Thyroid gland (tissue), 4 donors: ENCODE measurements at regions not wholly inside any gene's neighbourhood (a gene's known extent, or its start where the extent isn't known, plus 50 kb on each side); places are given as distances from the start of the nearest gene placed in this dataset.

Source experiments
- DNase-seq, 2 donors: peaks; one replicate each; pipeline ENCODE4 v3.0.0-alpha.2; 2019
- H3K27ac ChIP-seq, 3 donors: fragments of 200-600 bp; sonication (generic); 1 replicate in 2 of 3; 2 replicates in 1 of 3; pipeline ENCODE4 v1.5.1; 2016 to 2019; ENCODE audit warnings: mild to moderate bottlenecking in 1 of 3, moderate library complexity in 1 of 3
- H3K27me3 ChIP-seq: fragments of 200-600 bp; sonication (generic); one replicate; pipeline ENCODE4 v1.5.1; 2019
- H3K36me3 ChIP-seq, 2 donors: fragments of 200-600 bp; sonication (generic); one replicate each; pipeline ENCODE4 v1.5.1; 2016 to 2019
- H3K4me1 ChIP-seq, 2 donors: fragments of 200-600 bp; sonication (generic); one replicate each; pipeline ENCODE4 v1.5.1; 2017 to 2019
- H3K4me3 ChIP-seq, 3 donors: fragments of 200-600 bp; sonication (generic); replicated peaks in 1 of 3; 1 replicate in 2 of 3; 2 replicates in 1 of 3; pipeline ENCODE4 v1.5.1; 2016; ENCODE audit warnings: mild to moderate bottlenecking in 1 of 3
- H3K9me3 ChIP-seq: fragments of 200-600 bp; sonication (generic); one replicate; pipeline ENCODE4 v1.5.1; 2017
- CTCF ChIP-seq, 6 experiments: fragments of 200-600 bp in 3 of 6; fragments of 450-650 bp in 3 of 6; sonication (generic) in 3 of 6; IDR thresholded peaks; one replicate each; pipeline ENCODE4 v1.5.1; 2016 to 2019; ENCODE audit warnings: antibody characterized with exemption in 6 of 6, mild to moderate bottlenecking in 2 of 6, inconsistent platforms in 1 of 6, moderate library complexity in 1 of 6
- POLR2A ChIP-seq, 2 donors: fragments of 450-650 bp; IDR thresholded peaks; one replicate each; pipeline ENCODE4 v1.6.1; 2017; ENCODE audit warnings: antibody characterized with exemption in 2 of 2, mild to moderate bottlenecking in 2 of 2, moderate library complexity in 1 of 2
- WGBS, 2 donors: methylation state at CpG; one replicate each; pipeline ENCODE4 v1.1.5; 2017; 5-methylcytosine and 5-hydroxymethylcytosine counted together
- intact Hi-C: fragments of 100-400 bp; cut with DNase I; formaldehyde crosslinking; loops from one replicate; pipeline ENCODE4 v1.15.1; 2023

- no peak for DNase-seq
- Histone ChIP-seq H3K4me3 (no peak overlapping the region), H3K9me3 (no peaks in the 10 kb centered on the region), H3K4me1 (peaks cover 4 to 23% of the 10 kb centered on the region in 2 donors), H3K36me3 (no peaks in the 10 kb centered on the region), H3K27ac (no peak overlapping the region), H3K27me3 (no peaks in the 10 kb centered on the region)
- TF ChIP-seq POLR2A (IDR thresholded peaks at IDR 0.05) (no peak), CTCF (IDR thresholded peaks at IDR 0.05) (no peak)
- intact Hi-C loops, result no loop called here
- WGBS, 2 donors, result 95 to 96% methylated on average over 3 of the region's 3 CpGs
Measured at GRCh38 chr11:115718945-115719344, 214.7 kb upstream of the CADM1 start.

- H3K4me1 ChIP-seq, result peaks cover 4 to 23% of the 10 kb centered on the region in 2 donors
- no peak for TF ChIP-seq CTCF (IDR thresholded peaks at IDR 0.05)
- no peak for TF ChIP-seq POLR2A (IDR thresholded peaks at IDR 0.05)
- no peak for DNase-seq
- H3K27me3 ChIP-seq, result no peaks in the 10 kb centered on the region
- intact Hi-C loops, result no loop called here
- no peak overlapping the region for H3K4me3 ChIP-seq
- H3K9me3 ChIP-seq, result no peaks in the 10 kb centered on the region
- H3K27ac ChIP-seq, result no peak overlapping the region
- 73 to 90% methylated on average over 6 of the region's 6 CpGs for WGBS, 2 donors
- H3K36me3 ChIP-seq, result no peaks in the 10 kb centered on the region
Measured at GRCh38 chr11:115718106-115718505, 213.9 kb upstream of the CADM1 start.

- no peaks in the 10 kb centered on the region for H3K36me3 ChIP-seq
- H3K9me3 ChIP-seq, result no peaks in the 10 kb centered on the region
- H3K27ac ChIP-seq, result no peak overlapping the region
- no peaks in the 10 kb centered on the region for H3K27me3 ChIP-seq
- no peak overlapping the region for H3K4me3 ChIP-seq
- 35 to 46% methylated on average over 25 to 29 of the region's 29 CpGs for WGBS, 2 donors
- peak; percentile 52 to 56 for DNase-seq
- intact Hi-C loops, result no loop called here
- TF ChIP-seq CTCF (IDR thresholded peaks at IDR 0.05), result no peak
- no peak for TF ChIP-seq POLR2A (IDR thresholded peaks at IDR 0.05)
- H3K4me1 ChIP-seq, result peaks cover 4 to 23% of the 10 kb centered on the region in 2 donors
Measured at GRCh38 chr11:115716601-115717529, 212.7 kb upstream of the CADM1 start.

- TF ChIP-seq CTCF (IDR thresholded peaks at IDR 0.05), result no peak
- TF ChIP-seq POLR2A (IDR thresholded peaks at IDR 0.05), result no peak
- no peak overlapping the region for H3K27ac ChIP-seq
- H3K4me1 ChIP-seq, result peaks cover 4 to 23% of the 10 kb centered on the region in 2 donors
- WGBS, 2 donors, result 72 to 78% methylated on average over 7 of the region's 7 CpGs
- H3K27me3 ChIP-seq, result no peaks in the 10 kb centered on the region
- no peaks in the 10 kb centered on the region for H3K9me3 ChIP-seq
- H3K36me3 ChIP-seq, result no peaks in the 10 kb centered on the region
- intact Hi-C loops, result no loop called here
- H3K4me3 ChIP-seq, result no peak overlapping the region
- DNase-seq, result no peak
Measured at GRCh38 chr11:115716080-115716479, 211.9 kb upstream of the CADM1 start.

GRCh38 chr11:115715251-115715770 lies 211.1 kb upstream of the CADM1 start:
- Histone ChIP-seq H3K36me3 (no peaks in the 10 kb centered on the region), H3K9me3 (no peaks in the 10 kb centered on the region), H3K27me3 (no peaks in the 10 kb centered on the region), H3K4me3 (no peak overlapping the region), H3K4me1 (peaks cover 4 to 23% of the 10 kb centered on the region in 2 donors), H3K27ac (no peak overlapping the region)
- intact Hi-C loops, result no loop called here
- no peak for DNase-seq
- TF ChIP-seq CTCF (IDR thresholded peaks at IDR 0.05), result no peak
- no peak for TF ChIP-seq POLR2A (IDR thresholded peaks at IDR 0.05)
- 64 to 71% methylated on average over 3 of the region's 3 CpGs for WGBS, 2 donors
